Neutrophil (primary cell): ENCODE measurements at regions not wholly inside any gene's neighbourhood (a gene's known extent, or its start where the extent isn't known, plus 50 kb on each side); places are given as distances from the start of the nearest gene placed in this dataset.

Experiments
- H3K27ac ChIP-seq: fragments of 200-600 bp; sonication (generic); 2 replicates; pipeline ENCODE4 v1.5.1; 2016; ENCODE audit warnings: mild to moderate bottlenecking, moderate library complexity
- H3K27me3 ChIP-seq: fragments of 200-600 bp; sonication (generic); 2 replicates; pipeline ENCODE4 v1.6.0; 2016; ENCODE audit warnings: mild to moderate bottlenecking
- H3K36me3 ChIP-seq: fragments of 200-600 bp; sonication (generic); 2 replicates; pipeline ENCODE4 v1.5.1; 2017
- H3K4me1 ChIP-seq, 2 experiments: fragments of 200-600 bp in 1 of 2; sonication (generic) in 1 of 2; 1 replicate in 1 of 2; 2 replicates in 1 of 2; pipeline versions ENCODE4 v1.5.1 to v1.6.1; 2013 to 2016; ENCODE audit warnings: low read depth in 1 of 2, low read length in 1 of 2, mild to moderate bottlenecking in 1 of 2, moderate library complexity in 1 of 2; ENCODE audit not compliant: control insufficient read depth in 1 of 2, insufficient read depth in 1 of 2
- H3K4me3 ChIP-seq, 2 experiments: fragments of 200-600 bp in 1 of 2; sonication (generic) in 1 of 2; 1 replicate in 1 of 2; 2 replicates in 1 of 2; pipeline ENCODE4 v1.5.1; 2013 to 2016; ENCODE audit warnings: low read depth in 1 of 2, low read length in 1 of 2, mild to moderate bottlenecking in 1 of 2, moderate library complexity in 1 of 2
- H3K9me3 ChIP-seq: fragments of 200-600 bp; sonication (generic); 2 replicates; pipeline ENCODE4 v1.5.1; 2016
- CTCF ChIP-seq: fragments of 200-600 bp; sonication (generic); IDR thresholded peaks from 2 replicates; pipeline ENCODE4 v1.5.1; 2016; ENCODE audit warnings: antibody characterized with exemption

GRCh38 chr1:87812871-87813577, 484.3 kb downstream of the LMO4 start:
- no peaks in the 10 kb centered on the region for H3K9me3 ChIP-seq
- H3K36me3 ChIP-seq: no peaks in the 10 kb centered on the region
- no peak for TF ChIP-seq CTCF
- H3K27ac ChIP-seq: no peak overlapping the region
- H3K4me3 ChIP-seq: no peak overlapping the region
- H3K27me3 ChIP-seq: no peaks in the 10 kb centered on the region
- H3K4me1 ChIP-seq: no peaks in the 10 kb centered on the region

GRCh38 chr1:87814573-87814972, 485.9 kb downstream of the LMO4 start:
- H3K4me3 ChIP-seq: no peak overlapping the region
- H3K4me1 ChIP-seq: no peaks in the 10 kb centered on the region
- TF ChIP-seq CTCF: no peak
- H3K27me3 ChIP-seq: no peaks in the 10 kb centered on the region
- no peaks in the 10 kb centered on the region for H3K9me3 ChIP-seq
- H3K36me3 ChIP-seq: no peaks in the 10 kb centered on the region
- no peak overlapping the region for H3K27ac ChIP-seq

- H3K4me3 ChIP-seq: no peak overlapping the region
- no peak overlapping the region for H3K27ac ChIP-seq
- H3K36me3 ChIP-seq: no peaks in the 10 kb centered on the region
- H3K27me3 ChIP-seq: no peaks in the 10 kb centered on the region
- H3K4me1 ChIP-seq: no peaks in the 10 kb centered on the region
- H3K9me3 ChIP-seq: no peaks in the 10 kb centered on the region
- TF ChIP-seq CTCF: no peak
Observed at GRCh38 chr1:87816646-87817045, 488.0 kb downstream of the LMO4 start.

- no peaks in the 10 kb centered on the region for H3K9me3 ChIP-seq
- H3K36me3 ChIP-seq: no peaks in the 10 kb centered on the region
- H3K4me1 ChIP-seq: no peaks in the 10 kb centered on the region
- H3K4me3 ChIP-seq: no peak overlapping the region
- H3K27me3 ChIP-seq: no peaks in the 10 kb centered on the region
- TF ChIP-seq CTCF: no peak
- no peak overlapping the region for H3K27ac ChIP-seq
Observed at GRCh38 chr1:87820668-87821334, 492.1 kb downstream of the LMO4 start.

GRCh38 chr1:87821335-87821697, 492.6 kb downstream of the LMO4 start:
- no peak for TF ChIP-seq CTCF
- Histone ChIP-seq H3K27ac (no peak overlapping the region), H3K4me1 (no peaks in the 10 kb centered on the region), H3K4me3 (no peak overlapping the region), H3K36me3 (no peaks in the 10 kb centered on the region), H3K27me3 (no peaks in the 10 kb centered on the region), H3K9me3 (no peaks in the 10 kb centered on the region)
